WTC11 (cell line): ENCODE measurements at regions not wholly inside any gene's neighbourhood (a gene's known extent, or its start where the extent isn't known, plus 50 kb on each side); places are given as distances from the start of the nearest gene placed in this dataset.

Experiments used
- ATAC-seq: fragments of 200-7000 bp; cut with Tn5 transposase; 2 replicates; pipeline ENCODE4 v1.10.0; 2021; ENCODE audit warnings: mild to moderate bottlenecking, moderate library complexity
- CTCF ChIA-PET: fragments of 300-600 bp; sonication (Branson Sonifier 250); formaldehyde crosslinking; loops from one replicate; lab custom pipeline; 2021; ENCODE audit warnings: antibody characterized with exemption; lab: Charles Lee
- POLR2A ChIA-PET: fragments of 350-600 bp; sonication (Branson Sonifier 250); formaldehyde crosslinking; loops from one replicate; lab custom pipeline; 2021; ENCODE audit warnings: antibody characterized with exemption; lab: Charles Lee
- DNase-seq: peaks from one replicate; pipeline ENCODE4 v3.0.0; 2021; ENCODE audit warnings: low spot score
- H3K27ac Mint-ChIP-seq: 2 replicates; pipeline ENCODE4 v1.8.0; 2021; ENCODE audit warnings: mixed read lengths
- H3K27me3 Mint-ChIP-seq: 2 replicates; pipeline ENCODE4 v1.8.0; 2021; ENCODE audit warnings: low read depth, mild to moderate bottlenecking, moderate library complexity, mixed read lengths
- H3K36me3 Mint-ChIP-seq: 2 replicates; pipeline ENCODE4 v1.8.0; 2021; ENCODE audit warnings: mixed read lengths
- H3K4me1 Mint-ChIP-seq: 2 replicates; pipeline ENCODE4 v1.8.0; 2022; ENCODE audit warnings: mixed read lengths
- H3K4me3 Mint-ChIP-seq: 2 replicates; pipeline ENCODE4 v1.8.0; 2021; ENCODE audit warnings: mild to moderate bottlenecking, moderate library complexity, mixed read lengths
- H3K9me3 Mint-ChIP-seq: 2 replicates; pipeline ENCODE4 v1.8.0; 2021; ENCODE audit warnings: mixed read lengths
- ELF4 ChIP-seq: sonication (generic); formaldehyde crosslinking; IDR thresholded peaks from 2 replicates; pipeline ENCODE4 v1.8.1; 2022; ENCODE audit warnings: low read depth, mild to moderate bottlenecking, moderate library complexity, missing genetic modification reagents
- GTF2I ChIP-seq: fragments of 250-450 bp; sonication (Bioruptor Pico); conservative IDR thresholded peaks from 2 replicates; pipeline ENCODE4 v1.4.0; 2021; ENCODE audit warnings: mild to moderate bottlenecking
- JUN ChIP-seq: sonication (generic); formaldehyde crosslinking; IDR thresholded peaks from 2 replicates; pipeline ENCODE4 v1.8.0; 2023; ENCODE audit warnings: mild to moderate bottlenecking, missing genetic modification reagents
- NR1H2 ChIP-seq: sonication (generic); formaldehyde crosslinking; IDR thresholded peaks from 2 replicates; pipeline ENCODE4 v1.9.0; 2021; ENCODE audit warnings: mild to moderate bottlenecking, moderate library complexity, missing genetic modification reagents
- NR3C1 ChIP-seq: sonication (generic); formaldehyde crosslinking; conservative IDR thresholded peaks from 2 replicates; pipeline ENCODE4 v1.8.1; 2023; ENCODE audit warnings: low read depth, mild to moderate bottlenecking, missing genetic modification reagents
- PRRX2 ChIP-seq: fragments of 250-450 bp; sonication (Bioruptor Pico); IDR thresholded peaks from 2 replicates; pipeline ENCODE4 v1.8.0; 2021; ENCODE audit warnings: mild to moderate bottlenecking
- RORB ChIP-seq: fragments of 250-450 bp; sonication (Bioruptor Pico); IDR thresholded peaks from 2 replicates; pipeline ENCODE4 v1.9.0; 2021; ENCODE audit warnings: mild to moderate bottlenecking
- SP1 ChIP-seq: sonication (generic); formaldehyde crosslinking; conservative IDR thresholded peaks from 2 replicates; pipeline ENCODE4 v1.8.1; 2022; ENCODE audit warnings: missing genetic modification reagents
- TEAD1 ChIP-seq: sonication (generic); formaldehyde crosslinking; IDR thresholded peaks from 2 replicates; pipeline ENCODE4 v1.8.0; 2022; ENCODE audit warnings: mild to moderate bottlenecking, missing genetic modification reagents
- TEAD4 ChIP-seq: sonication (generic); formaldehyde crosslinking; IDR thresholded peaks from 2 replicates; pipeline ENCODE4 v1.8.0; 2022; ENCODE audit warnings: mild to moderate bottlenecking, missing genetic modification reagents
- ZNF121 ChIP-seq: sonication (generic); formaldehyde crosslinking; IDR thresholded peaks from 2 replicates; pipeline ENCODE4 v1.8.0; 2023; ENCODE audit warnings: missing genetic modification reagents
- ZNF232 ChIP-seq: sonication (generic); formaldehyde crosslinking; IDR thresholded peaks from 2 replicates; pipeline ENCODE4 v1.8.0; 2022; ENCODE audit warnings: mild to moderate bottlenecking, missing genetic modification reagents
- TF ChIP-seq, protein P1 (sequence below): fragments of 250-450 bp; sonication (Bioruptor Pico); IDR thresholded peaks from 2 replicates; pipeline ENCODE4 v2.1.2; 2022; ENCODE audit warnings: mild to moderate bottlenecking, moderate library complexity
- TF ChIP-seq, protein P2 (sequence below): fragments of 200-600 bp; IDR thresholded peaks from 2 replicates; pipeline ENCODE4 v1.8.0; 2022; ENCODE audit warnings: antibody characterized with exemption
- TF ChIP-seq, protein P3 (sequence below): sonication (generic); formaldehyde crosslinking; IDR thresholded peaks from 2 replicates; pipeline ENCODE4 v1.8.0; 2022; ENCODE audit warnings: mild to moderate bottlenecking, missing genetic modification reagents
- TF ChIP-seq, protein P4 (sequence below): fragments of 250-450 bp; sonication (Bioruptor Pico); IDR thresholded peaks from 2 replicates; pipeline ENCODE4 v1.8.0; 2021; ENCODE audit warnings: mild to moderate bottlenecking
- TF ChIP-seq, protein P5 (sequence below): fragments of 250-450 bp; sonication (Bioruptor Pico); IDR thresholded peaks from 2 replicates; pipeline ENCODE4 v1.9.0; 2021; ENCODE audit warnings: mild to moderate bottlenecking
- TF ChIP-seq, protein P6 (sequence below): sonication (generic); formaldehyde crosslinking; IDR thresholded peaks from 2 replicates; pipeline ENCODE4 v1.8.1; 2022; ENCODE audit warnings: mild to moderate bottlenecking, moderate library complexity, missing genetic modification reagents
- TF ChIP-seq, protein P7 (sequence below): sonication (generic); formaldehyde crosslinking; IDR thresholded peaks from 2 replicates; pipeline ENCODE4 v1.8.1; 2023; ENCODE audit warnings: mild to moderate bottlenecking, missing genetic modification reagents

DNA sequence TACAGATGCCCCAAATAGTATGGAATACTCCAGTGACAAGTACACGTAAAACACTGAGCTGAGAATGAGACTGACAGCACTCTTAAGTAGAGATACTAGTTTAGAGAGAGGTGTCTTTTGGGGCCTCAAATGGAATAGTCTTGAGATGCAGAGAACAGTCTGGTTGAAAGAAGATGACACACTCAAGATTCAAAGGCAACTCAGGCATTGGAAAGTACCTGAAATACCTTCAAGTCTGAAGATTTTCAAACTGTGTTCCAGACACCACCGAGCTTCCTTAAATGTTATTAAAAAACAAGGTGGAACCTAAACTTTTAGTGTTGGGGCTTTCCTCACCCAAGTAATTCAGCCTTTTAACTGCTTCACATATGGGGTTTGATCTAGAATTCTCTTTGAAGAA is 437.7 kb downstream of the OMA1 start:
- CTCF ChIA-PET = no interaction called here
- Mint-ChIP-seq H3K27ac (no peak overlapping the region), H3K4me1 (no peaks in the 10 kb centered on the region), H3K9me3 (no peaks in the 10 kb centered on the region), H3K27me3 (no peaks in the 10 kb centered on the region), H3K36me3 (no peaks in the 10 kb centered on the region), H3K4me3 (no peak overlapping the region)
- no peak for ATAC-seq
- POLR2A ChIA-PET = no interaction called here
- DNase-seq = no peak
- TF ChIP-seq TEAD4 (CRISPR knock-in tag) = no peak

DNA sequence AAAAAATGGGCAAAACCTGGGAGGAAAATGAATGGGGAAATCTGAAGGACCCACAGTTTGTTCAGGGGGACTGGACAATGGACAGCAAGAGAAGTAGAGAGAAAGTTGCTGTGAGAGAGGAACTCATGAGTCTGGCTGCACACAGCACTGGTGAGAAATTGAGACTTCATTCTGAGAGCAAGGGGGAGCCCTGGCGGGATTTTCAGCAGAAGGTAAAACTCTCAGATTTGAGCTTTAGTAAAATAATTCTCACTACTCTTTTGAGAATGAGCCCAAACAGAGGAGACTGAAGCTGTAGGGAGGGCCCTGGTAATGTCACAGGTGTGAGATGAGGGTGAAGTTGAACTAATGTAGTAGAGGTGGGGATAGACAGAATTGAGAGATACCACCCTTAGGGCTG is 438.6 kb downstream of the OMA1 start:
- Mint-ChIP-seq H3K27me3 (no peaks in the 10 kb centered on the region), H3K36me3 (no peaks in the 10 kb centered on the region), H3K4me3 (no peak overlapping the region), H3K4me1 (no peaks in the 10 kb centered on the region), H3K27ac (no peak overlapping the region), H3K9me3 (no peaks in the 10 kb centered on the region)
- ChIA-PET POLR2A (no interaction called here), CTCF (no interaction called here)
- no peak for TF ChIP-seq PRRX2 (CRISPR knock-in tag)
- TF ChIP-seq NR3C1 = no peak
- no peak for TF ChIP-seq GTF2I (CRISPR knock-in tag)
- TF ChIP-seq TEAD4 (CRISPR knock-in tag) = no peak
- TF ChIP-seq, protein P1, sequence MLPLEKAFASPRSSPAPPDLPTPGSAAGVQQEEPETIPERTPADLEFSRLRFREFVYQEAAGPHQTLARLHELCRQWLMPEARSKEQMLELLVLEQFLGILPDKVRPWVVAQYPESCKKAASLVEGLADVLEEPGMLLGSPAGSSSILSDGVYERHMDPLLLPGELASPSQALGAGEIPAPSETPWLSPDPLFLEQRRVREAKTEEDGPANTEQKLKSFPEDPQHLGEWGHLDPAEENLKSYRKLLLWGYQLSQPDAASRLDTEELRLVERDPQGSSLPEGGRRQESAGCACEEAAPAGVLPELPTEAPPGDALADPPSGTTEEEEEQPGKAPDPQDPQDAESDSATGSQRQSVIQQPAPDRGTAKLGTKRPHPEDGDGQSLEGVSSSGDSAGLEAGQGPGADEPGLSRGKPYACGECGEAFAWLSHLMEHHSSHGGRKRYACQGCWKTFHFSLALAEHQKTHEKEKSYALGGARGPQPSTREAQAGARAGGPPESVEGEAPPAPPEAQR (CRISPR knock-in tag) = no peak
- TF ChIP-seq ZNF232 (CRISPR knock-in tag) = no peak
- DNase-seq (no peak), ATAC-seq (no peak)

DNA sequence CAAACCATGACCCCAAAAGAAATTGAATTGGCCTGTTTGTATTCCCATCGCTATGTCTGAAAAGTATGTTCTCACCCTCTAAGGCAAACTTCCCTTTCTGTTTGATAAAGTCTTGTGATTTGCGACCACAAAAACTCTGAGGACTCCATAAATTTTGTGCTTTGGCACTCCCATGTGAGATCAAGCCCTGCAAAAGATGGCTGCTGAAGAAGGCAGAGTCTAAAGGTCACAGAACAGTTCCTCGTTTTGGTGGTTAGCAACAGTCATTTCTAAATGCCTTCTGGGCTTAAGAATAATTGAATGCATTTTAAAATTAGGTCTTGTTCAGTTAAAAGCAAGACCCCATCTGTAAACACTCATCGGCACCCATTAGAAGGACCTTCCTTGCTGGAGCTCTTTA is 441.6 kb downstream of the OMA1 start:
- no peak for ATAC-seq
- no peak overlapping the region for H3K4me3 Mint-ChIP-seq
- no peak overlapping the region for H3K27ac Mint-ChIP-seq
- DNase-seq = no peak
- no peaks in the 10 kb centered on the region for H3K36me3 Mint-ChIP-seq
- TF ChIP-seq, protein P2, sequence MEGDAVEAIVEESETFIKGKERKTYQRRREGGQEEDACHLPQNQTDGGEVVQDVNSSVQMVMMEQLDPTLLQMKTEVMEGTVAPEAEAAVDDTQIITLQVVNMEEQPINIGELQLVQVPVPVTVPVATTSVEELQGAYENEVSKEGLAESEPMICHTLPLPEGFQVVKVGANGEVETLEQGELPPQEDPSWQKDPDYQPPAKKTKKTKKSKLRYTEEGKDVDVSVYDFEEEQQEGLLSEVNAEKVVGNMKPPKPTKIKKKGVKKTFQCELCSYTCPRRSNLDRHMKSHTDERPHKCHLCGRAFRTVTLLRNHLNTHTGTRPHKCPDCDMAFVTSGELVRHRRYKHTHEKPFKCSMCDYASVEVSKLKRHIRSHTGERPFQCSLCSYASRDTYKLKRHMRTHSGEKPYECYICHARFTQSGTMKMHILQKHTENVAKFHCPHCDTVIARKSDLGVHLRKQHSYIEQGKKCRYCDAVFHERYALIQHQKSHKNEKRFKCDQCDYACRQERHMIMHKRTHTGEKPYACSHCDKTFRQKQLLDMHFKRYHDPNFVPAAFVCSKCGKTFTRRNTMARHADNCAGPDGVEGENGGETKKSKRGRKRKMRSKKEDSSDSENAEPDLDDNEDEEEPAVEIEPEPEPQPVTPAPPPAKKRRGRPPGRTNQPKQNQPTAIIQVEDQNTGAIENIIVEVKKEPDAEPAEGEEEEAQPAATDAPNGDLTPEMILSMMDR = no peak
- no peak for TF ChIP-seq RORB (CRISPR knock-in tag)
- TF ChIP-seq ZNF232 (CRISPR knock-in tag) = no peak
- TF ChIP-seq, protein P3, sequence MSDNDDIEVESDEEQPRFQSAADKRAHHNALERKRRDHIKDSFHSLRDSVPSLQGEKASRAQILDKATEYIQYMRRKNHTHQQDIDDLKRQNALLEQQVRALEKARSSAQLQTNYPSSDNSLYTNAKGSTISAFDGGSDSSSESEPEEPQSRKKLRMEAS (CRISPR knock-in tag) = no peak
- no peak for TF ChIP-seq ELF4 (CRISPR knock-in tag)
- TF ChIP-seq JUN = no peak
- TF ChIP-seq, protein P4, sequence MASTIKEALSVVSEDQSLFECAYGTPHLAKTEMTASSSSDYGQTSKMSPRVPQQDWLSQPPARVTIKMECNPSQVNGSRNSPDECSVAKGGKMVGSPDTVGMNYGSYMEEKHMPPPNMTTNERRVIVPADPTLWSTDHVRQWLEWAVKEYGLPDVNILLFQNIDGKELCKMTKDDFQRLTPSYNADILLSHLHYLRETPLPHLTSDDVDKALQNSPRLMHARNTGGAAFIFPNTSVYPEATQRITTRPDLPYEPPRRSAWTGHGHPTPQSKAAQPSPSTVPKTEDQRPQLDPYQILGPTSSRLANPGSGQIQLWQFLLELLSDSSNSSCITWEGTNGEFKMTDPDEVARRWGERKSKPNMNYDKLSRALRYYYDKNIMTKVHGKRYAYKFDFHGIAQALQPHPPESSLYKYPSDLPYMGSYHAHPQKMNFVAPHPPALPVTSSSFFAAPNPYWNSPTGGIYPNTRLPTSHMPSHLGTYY (CRISPR knock-in tag) = no peak
- TF ChIP-seq SP1 = no peak
- no peak for TF ChIP-seq TEAD1 (CRISPR knock-in tag)
- no peaks in the 10 kb centered on the region for H3K9me3 Mint-ChIP-seq
- ChIA-PET POLR2A (no interaction called here), CTCF (no interaction called here)
- H3K27me3 Mint-ChIP-seq = no peaks in the 10 kb centered on the region
- H3K4me1 Mint-ChIP-seq = no peaks in the 10 kb centered on the region

DNA sequence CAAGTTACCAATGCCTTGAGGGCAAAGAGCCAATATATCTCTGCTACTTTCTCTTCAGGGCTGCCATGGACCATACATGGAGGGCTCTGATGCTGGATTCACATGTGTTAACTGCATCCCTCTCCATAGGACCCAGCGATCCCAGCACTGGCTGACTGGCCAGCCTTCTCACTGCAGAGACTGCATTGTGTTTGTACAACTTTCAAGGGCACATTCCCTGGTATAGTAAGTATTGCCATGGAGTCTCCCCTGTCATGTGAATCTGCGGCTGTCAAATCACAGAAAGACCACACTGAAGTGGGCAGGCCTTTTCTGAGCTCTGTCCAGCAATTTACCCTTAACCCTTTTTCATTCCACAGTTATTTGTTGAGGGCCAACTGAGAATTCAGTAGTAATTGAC is 449.8 kb downstream of the OMA1 start:
- ChIA-PET POLR2A (no interaction called here), CTCF (no interaction called here)
- Mint-ChIP-seq H3K27me3 (no peaks in the 10 kb centered on the region), H3K4me1 (peaks cover 28% of the 10 kb centered on the region), H3K9me3 (peaks cover 5% of the 10 kb centered on the region; the same call in 1 of the 2 replicates), H3K36me3 (no peaks in the 10 kb centered on the region), H3K4me3 (no peak overlapping the region), H3K27ac (no peak overlapping the region)
- no peak for ATAC-seq
- no peak for DNase-seq
- TF ChIP-seq, protein P5, sequence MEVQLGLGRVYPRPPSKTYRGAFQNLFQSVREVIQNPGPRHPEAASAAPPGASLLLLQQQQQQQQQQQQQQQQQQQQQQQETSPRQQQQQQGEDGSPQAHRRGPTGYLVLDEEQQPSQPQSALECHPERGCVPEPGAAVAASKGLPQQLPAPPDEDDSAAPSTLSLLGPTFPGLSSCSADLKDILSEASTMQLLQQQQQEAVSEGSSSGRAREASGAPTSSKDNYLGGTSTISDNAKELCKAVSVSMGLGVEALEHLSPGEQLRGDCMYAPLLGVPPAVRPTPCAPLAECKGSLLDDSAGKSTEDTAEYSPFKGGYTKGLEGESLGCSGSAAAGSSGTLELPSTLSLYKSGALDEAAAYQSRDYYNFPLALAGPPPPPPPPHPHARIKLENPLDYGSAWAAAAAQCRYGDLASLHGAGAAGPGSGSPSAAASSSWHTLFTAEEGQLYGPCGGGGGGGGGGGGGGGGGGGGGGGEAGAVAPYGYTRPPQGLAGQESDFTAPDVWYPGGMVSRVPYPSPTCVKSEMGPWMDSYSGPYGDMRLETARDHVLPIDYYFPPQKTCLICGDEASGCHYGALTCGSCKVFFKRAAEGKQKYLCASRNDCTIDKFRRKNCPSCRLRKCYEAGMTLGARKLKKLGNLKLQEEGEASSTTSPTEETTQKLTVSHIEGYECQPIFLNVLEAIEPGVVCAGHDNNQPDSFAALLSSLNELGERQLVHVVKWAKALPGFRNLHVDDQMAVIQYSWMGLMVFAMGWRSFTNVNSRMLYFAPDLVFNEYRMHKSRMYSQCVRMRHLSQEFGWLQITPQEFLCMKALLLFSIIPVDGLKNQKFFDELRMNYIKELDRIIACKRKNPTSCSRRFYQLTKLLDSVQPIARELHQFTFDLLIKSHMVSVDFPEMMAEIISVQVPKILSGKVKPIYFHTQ (CRISPR knock-in tag) = no peak
- TF ChIP-seq, protein P1 (CRISPR knock-in tag) = no peak
- TF ChIP-seq, protein P6, sequence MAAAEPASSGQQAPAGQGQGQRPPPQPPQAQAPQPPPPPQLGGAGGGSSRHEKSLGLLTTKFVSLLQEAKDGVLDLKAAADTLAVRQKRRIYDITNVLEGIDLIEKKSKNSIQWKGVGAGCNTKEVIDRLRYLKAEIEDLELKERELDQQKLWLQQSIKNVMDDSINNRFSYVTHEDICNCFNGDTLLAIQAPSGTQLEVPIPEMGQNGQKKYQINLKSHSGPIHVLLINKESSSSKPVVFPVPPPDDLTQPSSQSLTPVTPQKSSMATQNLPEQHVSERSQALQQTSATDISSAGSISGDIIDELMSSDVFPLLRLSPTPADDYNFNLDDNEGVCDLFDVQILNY = no peak
- TF ChIP-seq ZNF121 (no peak), NR1H2 (CRISPR knock-in tag) (no peak)
- TF ChIP-seq, protein P7, sequence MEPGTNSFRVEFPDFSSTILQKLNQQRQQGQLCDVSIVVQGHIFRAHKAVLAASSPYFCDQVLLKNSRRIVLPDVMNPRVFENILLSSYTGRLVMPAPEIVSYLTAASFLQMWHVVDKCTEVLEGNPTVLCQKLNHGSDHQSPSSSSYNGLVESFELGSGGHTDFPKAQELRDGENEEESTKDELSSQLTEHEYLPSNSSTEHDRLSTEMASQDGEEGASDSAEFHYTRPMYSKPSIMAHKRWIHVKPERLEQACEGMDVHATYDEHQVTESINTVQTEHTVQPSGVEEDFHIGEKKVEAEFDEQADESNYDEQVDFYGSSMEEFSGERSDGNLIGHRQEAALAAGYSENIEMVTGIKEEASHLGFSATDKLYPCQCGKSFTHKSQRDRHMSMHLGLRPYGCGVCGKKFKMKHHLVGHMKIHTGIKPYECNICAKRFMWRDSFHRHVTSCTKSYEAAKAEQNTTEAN (CRISPR knock-in tag) = no peak
